GM23338 (cell line): ENCODE measurements at regions not wholly inside any gene's neighbourhood (a gene's known extent, or its start where the extent isn't known, plus 50 kb on each side); places are given as distances from the start of the nearest gene placed in this dataset.

Experiments
- ATAC-seq: fragments of 200-7000 bp; cut with Tn5 transposase; 3 replicates; pipeline ENCODE4 v1.9.1; 2020
- DNase-seq: peaks from one replicate; pipeline ENCODE4 v3.0.0-alpha.2; 2015; ENCODE audit warnings: low spot score
- H2AFZ ChIP-seq: fragments of 200-600 bp; sonication (generic); 2 replicates; pipeline ENCODE4 v1.8.0; 2016; ENCODE audit warnings: antibody characterized with exemption, mild to moderate bottlenecking, moderate library complexity
- H3F3A ChIP-seq: fragments of 200-600 bp; sonication (generic); replicated peaks from 2 replicates; pipeline ENCODE4 v1.8.0; 2017; ENCODE audit warnings: antibody characterized with exemption, mixed run types, low read depth
- H3K27ac ChIP-seq: fragments of 200-600 bp; sonication (generic); 2 replicates; pipeline ENCODE4 v1.6.1; 2016; ENCODE audit warnings: low read depth
- H3K27me3 ChIP-seq: fragments of 200-600 bp; sonication (generic); 2 replicates; pipeline ENCODE4 v1.8.0; 2016; ENCODE audit warnings: mild to moderate bottlenecking, mixed run types, moderate library complexity; ENCODE audit not compliant: insufficient read depth
- H3K36me3 ChIP-seq: fragments of 200-600 bp; sonication (generic); 2 replicates; pipeline ENCODE4 v1.8.0; 2016; ENCODE audit warnings: mild to moderate bottlenecking; ENCODE audit not compliant: insufficient read depth
- H3K4me1 ChIP-seq: fragments of 200-600 bp; sonication (generic); 2 replicates; pipeline ENCODE4 v1.8.0; 2016; ENCODE audit warnings: mild to moderate bottlenecking, moderate library complexity; ENCODE audit not compliant: insufficient read depth
- H3K4me2 ChIP-seq: fragments of 200-600 bp; sonication (generic); 2 replicates; pipeline ENCODE4 v1.7.1; 2017; ENCODE audit warnings: mixed run types
- H3K4me3 ChIP-seq: fragments of 200-600 bp; sonication (generic); 2 replicates; pipeline ENCODE4 v1.6.1; 2016; ENCODE audit warnings: mixed run types
- H3K79me2 ChIP-seq: fragments of 200-600 bp; sonication (generic); replicated peaks from 2 replicates; pipeline ENCODE4 v1.8.0; 2017; ENCODE audit warnings: mild to moderate bottlenecking; ENCODE audit not compliant: insufficient read depth
- H3K9me2 ChIP-seq: fragments of 200-600 bp; sonication (generic); 2 replicates; pipeline ENCODE4 v1.8.0; 2017; ENCODE audit not compliant: insufficient read depth
- H4K20me1 ChIP-seq: fragments of 200-600 bp; sonication (generic); replicated peaks from 2 replicates; pipeline ENCODE4 v1.8.0; 2017; ENCODE audit warnings: mild to moderate bottlenecking; ENCODE audit not compliant: insufficient read depth
- H3K27ac Mint-ChIP-seq: 2 replicates; pipeline ENCODE4 v1.8.0; 2020; ENCODE audit warnings: inconsistent platforms, mild to moderate bottlenecking, moderate library complexity, mixed read lengths
- H3K27me3 Mint-ChIP-seq: 3 replicates; pipeline ENCODE4 v1.8.0; 2022; ENCODE audit warnings: low read depth, mild to moderate bottlenecking, moderate library complexity, mixed read lengths, inconsistent platforms; ENCODE audit not compliant: insufficient read depth, poor library complexity
- H3K36me3 Mint-ChIP-seq: 3 replicates; pipeline ENCODE4 v1.8.0; 2021; ENCODE audit warnings: low read depth, mild to moderate bottlenecking, inconsistent platforms, moderate library complexity, mixed read lengths
- H3K4me1 Mint-ChIP-seq: 3 replicates; pipeline ENCODE4 v1.8.0; 2020; ENCODE audit warnings: mild to moderate bottlenecking, inconsistent platforms, mixed read lengths
- H3K4me3 Mint-ChIP-seq: 3 replicates; pipeline ENCODE4 v1.8.0; 2021; ENCODE audit warnings: moderate library complexity, mild to moderate bottlenecking, inconsistent platforms, mixed read lengths
- H3K9me3 Mint-ChIP-seq: 3 replicates; pipeline ENCODE4 v1.8.0; 2020; ENCODE audit warnings: moderate library complexity, mild to moderate bottlenecking, inconsistent platforms, mixed read lengths
- CREB1 ChIP-seq: fragments of 250-450 bp; sonication (Bioruptor Pico); IDR thresholded peaks from 2 replicates; pipeline ENCODE4 v1.5.0; 2020; ENCODE audit warnings: low read depth, mild to moderate bottlenecking, moderate library complexity
- CTCF ChIP-seq, 2 experiments: fragments of 200-600 bp in 1 of 2; sonication (generic) in 1 of 2; conservative IDR thresholded peaks; 2 replicates each; pipeline versions ENCODE4 v1.5.1 to v1.6.1; 2016 to 2017; ENCODE audit warnings: antibody characterized with exemption in 2 of 2, low read depth in 2 of 2, mild to moderate bottlenecking in 2 of 2, moderate library complexity in 1 of 2
- EZH2 ChIP-seq: fragments of 200-600 bp; sonication (generic); IDR thresholded peaks from one replicate; pipeline ENCODE4 v1.8.0; 2017; ENCODE audit warnings: antibody characterized with exemption, mild to moderate bottlenecking, low read depth; ENCODE audit not compliant: unreplicated experiment
- EZH2phosphoT487 ChIP-seq: fragments of 200-600 bp; sonication (generic); IDR thresholded peaks from one replicate; pipeline ENCODE4 v1.8.1; 2018; ENCODE audit warnings: antibody characterized with exemption; ENCODE audit not compliant: unreplicated experiment
- JUNB ChIP-seq: IDR thresholded peaks from one replicate; pipeline ENCODE4 v1.6.1; 2016; ENCODE audit warnings: antibody characterized with exemption; ENCODE audit not compliant: unreplicated experiment
- NANOG ChIP-seq: IDR thresholded peaks from 2 replicates; pipeline ENCODE4 v1.6.1; 2016; ENCODE audit warnings: antibody characterized with exemption, borderline replicate concordance
- POLR2AphosphoS5 ChIP-seq: IDR thresholded peaks from 2 replicates; pipeline ENCODE4 v1.6.1; 2016; ENCODE audit warnings: antibody characterized with exemption, low read depth
- STAT1 ChIP-seq: IDR thresholded peaks from one replicate; pipeline ENCODE4 v1.6.1; 2016; ENCODE audit warnings: antibody characterized with exemption; ENCODE audit not compliant: unreplicated experiment
- ZNF114 ChIP-seq: fragments of 250-450 bp; sonication (Bioruptor Pico); IDR thresholded peaks from 2 replicates; pipeline ENCODE4 v1.5.0; 2020; ENCODE audit warnings: mild to moderate bottlenecking, moderate library complexity
- ZNF331 ChIP-seq: fragments of 250-450 bp; sonication (Bioruptor Pico); IDR thresholded peaks from 2 replicates; pipeline ENCODE4 v1.5.0; 2020; ENCODE audit warnings: low read depth, mild to moderate bottlenecking, moderate library complexity
- TF ChIP-seq, protein P1 (sequence below): IDR thresholded peaks from 2 replicates; pipeline ENCODE4 v1.6.1; 2016; ENCODE audit warnings: antibody characterized with exemption
- TF ChIP-seq, protein P2 (sequence below): IDR thresholded peaks from one replicate; pipeline ENCODE4 v1.6.1; 2018; ENCODE audit warnings: antibody characterized with exemption; ENCODE audit not compliant: unreplicated experiment
- TF ChIP-seq, protein P3 (sequence below): fragments of 250-450 bp; sonication (Bioruptor Pico); IDR thresholded peaks from 2 replicates; pipeline ENCODE4 v1.5.0; 2020; ENCODE audit warnings: mild to moderate bottlenecking, moderate library complexity

- no peak for DNase-seq
- Histone ChIP-seq H3K36me3 (no peaks in the 10 kb centered on the region), H3K4me2 (no peak overlapping the region), H3K4me1 (no peaks in the 10 kb centered on the region), H2AFZ (no peak overlapping the region), H3K27me3 (no peaks in the 10 kb centered on the region), H3K79me2 (no peaks in the 10 kb centered on the region), H3F3A (no peaks in the 10 kb centered on the region), H3K4me3 (no peak overlapping the region), H4K20me1 (no peaks in the 10 kb centered on the region), H3K27ac (no peak overlapping the region), H3K9me2 (no peaks in the 10 kb centered on the region)
- peaks cover 14% of the 10 kb centered on the region; the same call in 2 of the 3 replicates for H3K9me3 Mint-ChIP-seq
- no peak overlapping the region for H3K4me3 Mint-ChIP-seq
- no peaks in the 10 kb centered on the region for H3K4me1 Mint-ChIP-seq
- H3K36me3 Mint-ChIP-seq: no peaks in the 10 kb centered on the region; the same call in 2 of the 3 replicates
- no peak for TF ChIP-seq CREB1
- TF ChIP-seq EZH2: no peak
- TF ChIP-seq POLR2AphosphoS5: no peak
- TF ChIP-seq, protein P1, sequence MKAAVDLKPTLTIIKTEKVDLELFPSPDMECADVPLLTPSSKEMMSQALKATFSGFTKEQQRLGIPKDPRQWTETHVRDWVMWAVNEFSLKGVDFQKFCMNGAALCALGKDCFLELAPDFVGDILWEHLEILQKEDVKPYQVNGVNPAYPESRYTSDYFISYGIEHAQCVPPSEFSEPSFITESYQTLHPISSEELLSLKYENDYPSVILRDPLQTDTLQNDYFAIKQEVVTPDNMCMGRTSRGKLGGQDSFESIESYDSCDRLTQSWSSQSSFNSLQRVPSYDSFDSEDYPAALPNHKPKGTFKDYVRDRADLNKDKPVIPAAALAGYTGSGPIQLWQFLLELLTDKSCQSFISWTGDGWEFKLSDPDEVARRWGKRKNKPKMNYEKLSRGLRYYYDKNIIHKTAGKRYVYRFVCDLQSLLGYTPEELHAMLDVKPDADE: no peak
- TF ChIP-seq EZH2phosphoT487: no peak
- TF ChIP-seq CTCF (conservative IDR thresholded peaks at IDR 0.05; ENCODE audit: low read depth in 2 of 2): no peak
- no peak for TF ChIP-seq ZNF331 (CRISPR knock-in tag)
- TF ChIP-seq STAT1: no peak
- TF ChIP-seq, protein P2, sequence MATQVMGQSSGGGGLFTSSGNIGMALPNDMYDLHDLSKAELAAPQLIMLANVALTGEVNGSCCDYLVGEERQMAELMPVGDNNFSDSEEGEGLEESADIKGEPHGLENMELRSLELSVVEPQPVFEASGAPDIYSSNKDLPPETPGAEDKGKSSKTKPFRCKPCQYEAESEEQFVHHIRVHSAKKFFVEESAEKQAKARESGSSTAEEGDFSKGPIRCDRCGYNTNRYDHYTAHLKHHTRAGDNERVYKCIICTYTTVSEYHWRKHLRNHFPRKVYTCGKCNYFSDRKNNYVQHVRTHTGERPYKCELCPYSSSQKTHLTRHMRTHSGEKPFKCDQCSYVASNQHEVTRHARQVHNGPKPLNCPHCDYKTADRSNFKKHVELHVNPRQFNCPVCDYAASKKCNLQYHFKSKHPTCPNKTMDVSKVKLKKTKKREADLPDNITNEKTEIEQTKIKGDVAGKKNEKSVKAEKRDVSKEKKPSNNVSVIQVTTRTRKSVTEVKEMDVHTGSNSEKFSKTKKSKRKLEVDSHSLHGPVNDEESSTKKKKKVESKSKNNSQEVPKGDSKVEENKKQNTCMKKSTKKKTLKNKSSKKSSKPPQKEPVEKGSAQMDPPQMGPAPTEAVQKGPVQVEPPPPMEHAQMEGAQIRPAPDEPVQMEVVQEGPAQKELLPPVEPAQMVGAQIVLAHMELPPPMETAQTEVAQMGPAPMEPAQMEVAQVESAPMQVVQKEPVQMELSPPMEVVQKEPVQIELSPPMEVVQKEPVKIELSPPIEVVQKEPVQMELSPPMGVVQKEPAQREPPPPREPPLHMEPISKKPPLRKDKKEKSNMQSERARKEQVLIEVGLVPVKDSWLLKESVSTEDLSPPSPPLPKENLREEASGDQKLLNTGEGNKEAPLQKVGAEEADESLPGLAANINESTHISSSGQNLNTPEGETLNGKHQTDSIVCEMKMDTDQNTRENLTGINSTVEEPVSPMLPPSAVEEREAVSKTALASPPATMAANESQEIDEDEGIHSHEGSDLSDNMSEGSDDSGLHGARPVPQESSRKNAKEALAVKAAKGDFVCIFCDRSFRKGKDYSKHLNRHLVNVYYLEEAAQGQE: no peak
- TF ChIP-seq NANOG: no peak
- no peak for TF ChIP-seq ZNF114
- no peak for TF ChIP-seq JUNB
- TF ChIP-seq, protein P3, sequence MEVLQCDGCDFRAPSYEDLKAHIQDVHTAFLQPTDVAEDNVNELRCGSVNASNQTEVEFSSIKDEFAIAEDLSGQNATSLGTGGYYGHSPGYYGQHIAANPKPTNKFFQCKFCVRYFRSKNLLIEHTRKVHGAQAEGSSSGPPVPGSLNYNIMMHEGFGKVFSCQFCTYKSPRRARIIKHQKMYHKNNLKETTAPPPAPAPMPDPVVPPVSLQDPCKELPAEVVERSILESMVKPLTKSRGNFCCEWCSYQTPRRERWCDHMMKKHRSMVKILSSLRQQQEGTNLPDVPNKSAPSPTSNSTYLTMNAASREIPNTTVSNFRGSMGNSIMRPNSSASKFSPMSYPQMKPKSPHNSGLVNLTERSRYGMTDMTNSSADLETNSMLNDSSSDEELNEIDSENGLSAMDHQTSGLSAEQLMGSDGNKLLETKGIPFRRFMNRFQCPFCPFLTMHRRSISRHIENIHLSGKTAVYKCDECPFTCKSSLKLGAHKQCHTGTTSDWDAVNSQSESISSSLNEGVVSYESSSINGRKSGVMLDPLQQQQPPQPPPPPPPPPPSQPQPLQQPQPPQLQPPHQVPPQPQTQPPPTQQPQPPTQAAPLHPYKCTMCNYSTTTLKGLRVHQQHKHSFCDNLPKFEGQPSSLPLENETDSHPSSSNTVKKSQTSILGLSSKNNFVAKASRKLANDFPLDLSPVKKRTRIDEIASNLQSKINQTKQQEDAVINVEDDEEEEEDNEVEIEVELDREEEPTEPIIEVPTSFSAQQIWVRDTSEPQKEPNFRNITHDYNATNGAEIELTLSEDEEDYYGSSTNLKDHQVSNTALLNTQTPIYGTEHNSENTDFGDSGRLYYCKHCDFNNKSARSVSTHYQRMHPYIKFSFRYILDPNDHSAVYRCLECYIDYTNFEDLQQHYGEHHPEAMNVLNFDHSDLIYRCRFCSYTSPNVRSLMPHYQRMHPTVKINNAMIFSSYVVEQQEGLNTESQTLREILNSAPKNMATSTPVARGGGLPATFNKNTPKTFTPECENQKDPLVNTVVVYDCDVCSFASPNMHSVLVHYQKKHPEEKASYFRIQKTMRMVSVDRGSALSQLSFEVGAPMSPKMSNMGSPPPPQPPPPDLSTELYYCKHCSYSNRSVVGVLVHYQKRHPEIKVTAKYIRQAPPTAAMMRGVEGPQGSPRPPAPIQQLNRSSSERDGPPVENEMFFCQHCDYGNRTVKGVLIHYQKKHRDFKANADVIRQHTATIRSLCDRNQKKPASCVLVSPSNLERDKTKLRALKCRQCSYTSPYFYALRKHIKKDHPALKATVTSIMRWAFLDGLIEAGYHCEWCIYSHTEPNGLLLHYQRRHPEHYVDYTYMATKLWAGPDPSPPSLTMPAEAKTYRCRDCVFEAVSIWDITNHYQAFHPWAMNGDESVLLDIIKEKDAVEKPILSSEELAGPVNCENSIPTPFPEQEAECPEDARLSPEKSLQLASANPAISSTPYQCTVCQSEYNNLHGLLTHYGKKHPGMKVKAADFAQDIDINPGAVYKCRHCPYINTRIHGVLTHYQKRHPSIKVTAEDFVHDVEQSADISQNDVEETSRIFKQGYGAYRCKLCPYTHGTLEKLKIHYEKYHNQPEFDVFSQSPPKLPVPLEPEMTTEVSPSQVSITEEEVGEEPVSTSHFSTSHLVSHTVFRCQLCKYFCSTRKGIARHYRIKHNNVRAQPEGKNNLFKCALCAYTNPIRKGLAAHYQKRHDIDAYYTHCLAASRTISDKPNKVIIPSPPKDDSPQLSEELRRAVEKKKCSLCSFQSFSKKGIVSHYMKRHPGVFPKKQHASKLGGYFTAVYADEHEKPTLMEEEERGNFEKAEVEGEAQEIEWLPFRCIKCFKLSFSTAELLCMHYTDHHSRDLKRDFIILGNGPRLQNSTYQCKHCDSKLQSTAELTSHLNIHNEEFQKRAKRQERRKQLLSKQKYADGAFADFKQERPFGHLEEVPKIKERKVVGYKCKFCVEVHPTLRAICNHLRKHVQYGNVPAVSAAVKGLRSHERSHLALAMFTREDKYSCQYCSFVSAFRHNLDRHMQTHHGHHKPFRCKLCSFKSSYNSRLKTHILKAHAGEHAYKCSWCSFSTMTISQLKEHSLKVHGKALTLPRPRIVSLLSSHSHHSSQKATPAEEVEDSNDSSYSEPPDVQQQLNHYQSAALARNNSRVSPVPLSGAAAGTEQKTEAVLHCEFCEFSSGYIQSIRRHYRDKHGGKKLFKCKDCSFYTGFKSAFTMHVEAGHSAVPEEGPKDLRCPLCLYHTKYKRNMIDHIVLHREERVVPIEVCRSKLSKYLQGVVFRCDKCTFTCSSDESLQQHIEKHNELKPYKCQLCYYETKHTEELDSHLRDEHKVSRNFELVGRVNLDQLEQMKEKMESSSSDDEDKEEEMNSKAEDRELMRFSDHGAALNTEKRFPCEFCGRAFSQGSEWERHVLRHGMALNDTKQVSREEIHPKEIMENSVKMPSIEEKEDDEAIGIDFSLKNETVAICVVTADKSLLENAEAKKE (CRISPR knock-in tag): no peak
- no peak overlapping the region for H3K27ac Mint-ChIP-seq
- no peak for ATAC-seq
- peaks cover 2% of the 10 kb centered on the region for H3K27me3 Mint-ChIP-seq
Observed at GRCh38 chr5:41598011-41598410, 87.6 kb upstream of the PLCXD3 start.
